HCT116 (cell line): ENCODE measurements at regions not wholly inside any gene's neighbourhood (a gene's known extent, or its start where the extent isn't known, plus 50 kb on each side); places are given as distances from the start of the nearest gene placed in this dataset.

Experiments used
- CTCF ChIP-seq, 3 experiments: fragments of 200-600 bp in 1 of 3; sonication (generic) in 1 of 3; IDR thresholded peaks in 2 of 3; conservative IDR thresholded peaks in 1 of 3; 2 replicates each; pipeline ENCODE4 v1.5.1; 2012 to 2017; ENCODE audit warnings: low read depth in 2 of 3, low read length in 2 of 3, antibody characterized with exemption in 1 of 3, borderline replicate concordance in 1 of 3, control low read depth in 1 of 3, mild to moderate bottlenecking in 1 of 3, mixed read lengths in 1 of 3, mixed run types in 1 of 3, moderate library complexity in 1 of 3; ENCODE audit not compliant: insufficient read depth in 1 of 3
- EZH2phosphoT487 ChIP-seq: fragments of 200-600 bp; IDR thresholded peaks from 2 replicates; pipeline ENCODE4 v1.6.1; 2018; ENCODE audit warnings: antibody characterized with exemption, borderline replicate concordance
- FOSL1 ChIP-seq: IDR thresholded peaks from 2 replicates; pipeline ENCODE4 v1.6.1; 2012; ENCODE audit warnings: low read depth
- POLR2A ChIP-seq: IDR thresholded peaks from 2 replicates; pipeline ENCODE4 v1.7.0; 2011; ENCODE audit warnings: borderline replicate concordance; ENCODE audit not compliant: insufficient read depth, insufficient read length; ENCODE audit errors: extremely low read depth

DNA sequence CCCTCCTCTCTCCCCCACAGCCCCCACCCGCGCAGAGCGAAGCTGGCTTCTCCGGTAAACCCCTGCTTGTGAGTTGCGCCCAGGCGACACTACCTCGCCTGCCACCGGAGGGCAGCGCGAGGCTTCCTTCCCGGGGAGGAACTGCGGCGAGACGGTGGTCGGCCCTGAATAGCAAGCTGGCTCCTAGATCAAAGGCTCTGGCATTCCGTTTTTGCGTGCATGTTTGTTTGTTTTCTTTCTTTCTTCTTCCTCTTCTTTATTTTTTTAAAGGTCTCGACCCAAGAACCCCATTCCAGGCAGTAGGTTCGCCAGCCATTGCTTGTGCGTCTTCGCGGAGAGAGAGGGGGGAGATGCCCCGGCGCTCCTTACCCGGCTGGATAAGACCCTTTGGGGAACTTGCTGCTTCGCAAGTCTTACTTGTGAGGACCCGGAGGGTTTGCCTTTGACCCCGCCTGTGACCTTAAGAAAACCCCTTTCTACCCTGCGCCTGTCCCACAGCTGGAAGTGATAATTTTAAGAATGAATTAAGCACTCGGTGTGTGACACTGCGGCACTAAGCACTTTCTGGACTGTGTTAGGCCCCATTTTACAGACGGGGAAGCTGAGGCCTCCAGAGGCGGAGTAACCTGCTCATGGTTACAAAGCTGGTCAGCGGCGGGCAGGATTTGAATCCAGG, 92.7 kb upstream of the SIRPA start:
- peak; percentile 49 to 67 (median 53); a peak in 5 of 6 replicates for TF ChIP-seq CTCF (IDR thresholded peaks at IDR 0.05 in 2 of 3, conservative IDR thresholded peaks at IDR 0.05 in 1 of 3; ENCODE audit: borderline replicate concordance in 1 of 3, insufficient read depth in 1 of 3, low read depth in 2 of 3, low read length in 2 of 3)
- no peak for TF ChIP-seq POLR2A
- no peak for TF ChIP-seq EZH2phosphoT487
- TF ChIP-seq FOSL1, result no peak
